MM.1S (cell line): ENCODE measurements at regions not wholly inside any gene's neighbourhood (a gene's known extent, or its start where the extent isn't known, plus 50 kb on each side); places are given as distances from the start of the nearest gene placed in this dataset.

Experiments used
- DNase-seq: peaks from one replicate; pipeline ENCODE4 v3.0.0-alpha.2; 2015
- H2AFZ ChIP-seq: fragments of 300-600 bp; sonication (generic); 2 replicates; pipeline ENCODE4 v1.6.0; 2016; ENCODE audit warnings: antibody characterized with exemption, low read length
- H3F3A ChIP-seq: fragments of 300-600 bp; sonication (generic); 2 replicates; pipeline ENCODE4 v1.6.1; 2016; ENCODE audit warnings: mild to moderate bottlenecking, antibody characterized with exemption, low read length, moderate library complexity, mixed read lengths; ENCODE audit not compliant: insufficient read depth
- H3K27ac ChIP-seq: fragments of 300-600 bp; sonication (generic); 2 replicates; pipeline ENCODE4 v1.5.1; 2016; ENCODE audit warnings: mild to moderate bottlenecking, low read length
- H3K27me3 ChIP-seq: fragments of 300-600 bp; sonication (generic); replicated peaks from 2 replicates; pipeline ENCODE4 v1.6.0; 2016; ENCODE audit warnings: low read length; ENCODE audit not compliant: insufficient read depth
- H3K36me3 ChIP-seq: fragments of 300-600 bp; sonication (generic); replicated peaks from 2 replicates; pipeline ENCODE4 v1.6.1; 2016; ENCODE audit warnings: mild to moderate bottlenecking, low read length, mixed read lengths; ENCODE audit not compliant: insufficient read depth
- H3K4me1 ChIP-seq: fragments of 300-600 bp; sonication (generic); 2 replicates; pipeline ENCODE4 v1.6.1; 2016; ENCODE audit warnings: low read length, mixed read lengths
- H3K4me2 ChIP-seq: fragments of 300-600 bp; sonication (generic); 2 replicates; pipeline ENCODE4 v1.6.0; 2016; ENCODE audit warnings: low read depth, low read length
- H3K4me3 ChIP-seq: fragments of 300-600 bp; sonication (generic); 2 replicates; pipeline ENCODE4 v1.5.1; 2016; ENCODE audit warnings: low read length, mixed read lengths
- H3K79me2 ChIP-seq: fragments of 300-600 bp; sonication (generic); 2 replicates; pipeline ENCODE4 v1.6.1; 2016; ENCODE audit warnings: mixed run types, low read length, mixed read lengths
- H3K9ac ChIP-seq: fragments of 300-600 bp; sonication (generic); 2 replicates; pipeline ENCODE4 v1.6.1; 2016; ENCODE audit warnings: low read length, mixed read lengths
- H3K9me2 ChIP-seq: fragments of 300-600 bp; sonication (generic); replicated peaks from 2 replicates; pipeline ENCODE4 v1.6.1; 2016; ENCODE audit warnings: mild to moderate bottlenecking, low read length, mixed read lengths; ENCODE audit not compliant: insufficient read depth
- H3K9me3 ChIP-seq: fragments of 300-600 bp; sonication (generic); replicated peaks from 2 replicates; pipeline ENCODE4 v1.6.1; 2016; ENCODE audit warnings: mild to moderate bottlenecking, low read length, mixed read lengths; ENCODE audit not compliant: insufficient read depth
- H4K20me1 ChIP-seq: fragments of 300-600 bp; sonication (generic); 2 replicates; pipeline ENCODE4 v1.6.1; 2016; ENCODE audit warnings: mild to moderate bottlenecking, low read length, moderate library complexity, mixed read lengths; ENCODE audit not compliant: insufficient read depth
- EZH2 ChIP-seq: fragments of 300-600 bp; sonication (generic); optimal IDR thresholded peaks from 2 replicates; pipeline ENCODE3; 2017; ENCODE audit warnings: low read depth, mild to moderate bottlenecking, antibody characterized with exemption, low read length, mixed read lengths
- EZH2phosphoT487 ChIP-seq: fragments of 300-600 bp; sonication (generic); IDR thresholded peaks from 2 replicates; pipeline ENCODE4 v1.6.1; 2018; ENCODE audit warnings: antibody characterized with exemption, low read length
- TF ChIP-seq, protein P1 (sequence below): fragments of 300-600 bp; sonication (generic); IDR thresholded peaks from 2 replicates; pipeline ENCODE4 v1.5.1; 2016; ENCODE audit warnings: antibody characterized with exemption, low read length, mixed read lengths

DNA sequence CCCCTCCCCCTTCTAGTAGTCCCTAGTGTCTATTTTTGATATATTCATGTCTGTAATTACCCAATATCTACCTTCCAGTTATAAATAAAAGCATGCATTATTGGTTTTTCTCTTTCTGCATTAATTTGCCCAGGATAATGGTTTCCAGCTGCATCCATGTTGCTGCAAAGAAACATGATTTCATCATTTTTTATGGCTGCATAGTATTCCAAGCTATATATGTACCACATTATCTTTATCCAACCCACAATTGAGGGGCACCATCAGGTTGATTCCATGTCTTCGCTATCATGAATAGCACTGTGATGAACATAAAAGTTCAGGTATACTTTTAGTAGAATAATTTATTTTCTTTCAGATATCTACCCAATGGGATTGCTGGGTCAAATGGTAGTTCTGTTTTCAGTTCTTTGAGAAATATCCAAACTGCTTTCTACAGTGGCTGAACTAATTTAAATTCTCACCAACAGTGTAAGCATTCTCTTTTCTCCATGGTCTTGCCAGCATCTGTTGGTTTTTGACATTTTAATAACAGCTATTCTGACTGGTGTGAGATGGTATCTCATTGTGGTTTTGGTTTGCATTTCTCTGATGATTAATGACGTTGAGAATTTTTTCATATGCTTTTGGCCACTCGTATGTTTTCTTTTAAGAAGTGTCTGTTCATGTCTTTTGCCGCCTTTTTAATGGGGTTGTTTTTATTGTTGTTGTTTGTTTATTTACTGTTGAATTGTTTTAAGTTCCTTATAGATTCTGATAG, 746.1 kb upstream of the MEF2C start:
- no peak for DNase-seq
- no peaks in the 10 kb centered on the region for H3K4me1 ChIP-seq

DNA sequence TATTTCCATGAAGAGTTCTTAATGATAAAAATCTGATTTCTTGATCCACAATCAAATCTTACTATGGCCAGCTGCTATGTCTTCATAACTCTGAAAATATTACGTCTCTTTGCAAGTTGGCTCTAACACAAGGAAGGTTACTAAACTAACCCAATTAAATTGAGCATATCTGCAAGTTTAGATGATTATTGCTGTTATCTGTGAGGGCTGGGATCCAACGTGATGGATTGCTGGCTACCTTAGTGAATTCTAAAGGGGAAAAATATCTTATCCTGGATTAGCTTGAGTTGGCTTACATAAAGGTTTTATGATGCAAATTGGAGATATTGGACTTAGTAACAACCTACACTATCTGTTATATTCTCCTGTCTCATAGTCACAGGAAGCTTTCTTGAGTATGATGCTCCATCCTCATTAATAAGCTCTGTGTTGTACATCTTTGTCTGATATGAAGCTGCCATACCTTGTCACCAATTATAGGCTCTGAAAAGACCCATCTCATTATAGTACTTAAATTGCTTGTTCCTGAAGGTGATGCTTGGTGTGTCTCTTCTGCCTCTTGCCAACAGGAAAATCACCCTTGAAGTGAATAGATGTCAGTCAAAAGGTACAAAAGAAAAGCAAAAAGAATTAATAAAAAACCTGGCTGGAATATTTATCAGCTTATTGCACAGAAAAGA, 733.0 kb upstream of the MEF2C start:
- H3K9me3 ChIP-seq: no peaks in the 10 kb centered on the region
- H3K36me3 ChIP-seq: no peaks in the 10 kb centered on the region
- no peak overlapping the region for H2AFZ ChIP-seq
- H3K9ac ChIP-seq: no peak overlapping the region
- TF ChIP-seq EZH2phosphoT487 (no peak), EZH2 (no peak)
- TF ChIP-seq, protein P1, sequence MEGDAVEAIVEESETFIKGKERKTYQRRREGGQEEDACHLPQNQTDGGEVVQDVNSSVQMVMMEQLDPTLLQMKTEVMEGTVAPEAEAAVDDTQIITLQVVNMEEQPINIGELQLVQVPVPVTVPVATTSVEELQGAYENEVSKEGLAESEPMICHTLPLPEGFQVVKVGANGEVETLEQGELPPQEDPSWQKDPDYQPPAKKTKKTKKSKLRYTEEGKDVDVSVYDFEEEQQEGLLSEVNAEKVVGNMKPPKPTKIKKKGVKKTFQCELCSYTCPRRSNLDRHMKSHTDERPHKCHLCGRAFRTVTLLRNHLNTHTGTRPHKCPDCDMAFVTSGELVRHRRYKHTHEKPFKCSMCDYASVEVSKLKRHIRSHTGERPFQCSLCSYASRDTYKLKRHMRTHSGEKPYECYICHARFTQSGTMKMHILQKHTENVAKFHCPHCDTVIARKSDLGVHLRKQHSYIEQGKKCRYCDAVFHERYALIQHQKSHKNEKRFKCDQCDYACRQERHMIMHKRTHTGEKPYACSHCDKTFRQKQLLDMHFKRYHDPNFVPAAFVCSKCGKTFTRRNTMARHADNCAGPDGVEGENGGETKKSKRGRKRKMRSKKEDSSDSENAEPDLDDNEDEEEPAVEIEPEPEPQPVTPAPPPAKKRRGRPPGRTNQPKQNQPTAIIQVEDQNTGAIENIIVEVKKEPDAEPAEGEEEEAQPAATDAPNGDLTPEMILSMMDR: no peak
- no peaks in the 10 kb centered on the region for H3K9me2 ChIP-seq
- no peak for DNase-seq
- H3K4me1 ChIP-seq: peaks cover 15% of the 10 kb centered on the region
- no peaks in the 10 kb centered on the region for H4K20me1 ChIP-seq
- H3K27me3 ChIP-seq: no peaks in the 10 kb centered on the region
- no peaks in the 10 kb centered on the region for H3F3A ChIP-seq
- H3K4me2 ChIP-seq: no peak overlapping the region
- no peak overlapping the region for H3K27ac ChIP-seq
- no peak overlapping the region for H3K4me3 ChIP-seq
- H3K79me2 ChIP-seq: no peaks in the 10 kb centered on the region

More for the DNA sequence above, 746.1 kb upstream of the MEF2C start:
- TF ChIP-seq, protein P1: no peak
- TF ChIP-seq EZH2 (no peak), EZH2phosphoT487 (no peak)
- no peaks in the 10 kb centered on the region for H3K9me2 ChIP-seq
- H3K79me2 ChIP-seq: no peaks in the 10 kb centered on the region
- H3K27me3 ChIP-seq: no peaks in the 10 kb centered on the region
- no peaks in the 10 kb centered on the region for H3K9me3 ChIP-seq
- H2AFZ ChIP-seq: no peak overlapping the region
- no peak overlapping the region for H3K27ac ChIP-seq
- H4K20me1 ChIP-seq: no peaks in the 10 kb centered on the region
- no peaks in the 10 kb centered on the region for H3F3A ChIP-seq
- H3K4me3 ChIP-seq: no peak overlapping the region
- H3K4me2 ChIP-seq: no peak overlapping the region
- no peak overlapping the region for H3K9ac ChIP-seq
- no peaks in the 10 kb centered on the region for H3K36me3 ChIP-seq

DNA sequence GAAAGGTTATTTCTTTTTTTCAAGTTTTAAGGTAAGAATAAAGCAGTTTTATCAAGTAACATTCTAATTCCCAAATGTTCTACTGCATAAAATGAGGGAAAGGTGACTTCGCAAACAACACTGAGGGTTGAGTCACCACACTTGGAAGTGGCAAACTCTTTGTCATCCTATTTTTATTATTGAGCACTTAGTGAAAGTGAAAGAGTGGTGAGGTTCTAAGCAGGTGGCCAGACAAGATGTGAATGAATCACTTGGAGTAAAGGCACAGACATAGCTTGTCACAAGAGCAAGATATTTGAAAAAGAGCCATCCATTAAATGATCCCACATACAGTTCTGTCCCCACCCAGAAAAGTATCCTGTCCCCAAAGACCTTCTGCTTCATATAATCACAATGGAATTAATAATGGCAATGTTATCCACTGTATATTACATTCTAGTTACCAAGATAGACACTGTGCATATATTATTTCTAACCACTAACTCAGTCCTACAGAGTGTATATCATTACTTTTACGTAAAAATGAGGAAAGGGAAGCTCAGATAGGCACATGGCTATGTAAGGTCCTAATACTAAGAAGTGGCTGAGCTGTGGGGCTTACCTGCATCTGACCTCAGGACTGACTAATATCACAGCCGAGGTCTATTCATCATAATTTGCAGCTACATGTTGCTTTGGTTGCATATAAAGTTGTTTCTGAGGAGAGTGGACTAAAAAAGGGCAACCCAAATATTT, 730.4 kb upstream of the MEF2C start:
- Histone ChIP-seq H3K27ac (no peak overlapping the region), H3K4me2 (peak overlapping the region; percentile 60), H3K79me2 (no peaks in the 10 kb centered on the region), H3K36me3 (no peaks in the 10 kb centered on the region), H3K27me3 (no peaks in the 10 kb centered on the region), H3K9me2 (no peaks in the 10 kb centered on the region), H3K4me3 (no peak overlapping the region), H3F3A (peaks cover under 1% of the 10 kb centered on the region; the same call in 1 of the 2 replicates), H4K20me1 (no peaks in the 10 kb centered on the region), H3K9ac (no peak overlapping the region), H2AFZ (no peak overlapping the region), H3K9me3 (no peaks in the 10 kb centered on the region), H3K4me1 (peaks cover 24% of the 10 kb centered on the region)
- peak; percentile 83 for DNase-seq
- TF ChIP-seq EZH2phosphoT487: no peak
- TF ChIP-seq EZH2: no peak
- TF ChIP-seq, protein P1: no peak
